Astrocyte (in vitro differentiated cells and primary cell): ENCODE measurements at regions not wholly inside any gene's neighbourhood (a gene's known extent, or its start where the extent isn't known, plus 50 kb on each side); places are given as distances from the start of the nearest gene placed in this dataset.

Experiments
- EZH2 ChIP-seq: IDR thresholded peaks from 2 replicates; pipeline ENCODE4 v1.6.1; 2012; ENCODE audit warnings: mild to moderate bottlenecking, low read length, inconsistent platforms; ENCODE audit not compliant: insufficient read depth
- TF ChIP-seq, protein P1 (sequence below): IDR thresholded peaks from 2 replicates; pipeline ENCODE4 v1.5.1; 2011; ENCODE audit warnings: low read depth, mild to moderate bottlenecking, inconsistent platforms, low read length, moderate library complexity; ENCODE audit not compliant: insufficient read depth

DNA sequence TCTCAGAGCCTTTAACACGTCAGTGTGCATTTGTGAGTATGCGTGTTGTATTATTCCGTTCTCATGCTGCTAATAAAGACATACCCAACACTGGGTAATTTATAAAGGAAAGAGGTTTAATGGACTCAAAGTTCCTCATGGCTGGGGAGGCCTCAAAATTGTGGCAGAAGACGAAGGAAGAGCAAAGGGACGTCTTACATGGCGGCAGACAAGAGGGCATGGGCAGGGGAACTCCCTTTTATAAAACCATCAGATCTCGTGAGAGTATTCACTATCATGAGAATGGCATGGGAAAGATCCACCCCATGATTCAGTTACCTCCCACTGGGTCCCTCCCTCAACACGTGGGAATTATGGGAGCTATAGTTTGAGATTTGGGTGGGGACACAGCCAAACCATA is 285.0 kb downstream of the PBX3 start:
- TF ChIP-seq, protein P1, sequence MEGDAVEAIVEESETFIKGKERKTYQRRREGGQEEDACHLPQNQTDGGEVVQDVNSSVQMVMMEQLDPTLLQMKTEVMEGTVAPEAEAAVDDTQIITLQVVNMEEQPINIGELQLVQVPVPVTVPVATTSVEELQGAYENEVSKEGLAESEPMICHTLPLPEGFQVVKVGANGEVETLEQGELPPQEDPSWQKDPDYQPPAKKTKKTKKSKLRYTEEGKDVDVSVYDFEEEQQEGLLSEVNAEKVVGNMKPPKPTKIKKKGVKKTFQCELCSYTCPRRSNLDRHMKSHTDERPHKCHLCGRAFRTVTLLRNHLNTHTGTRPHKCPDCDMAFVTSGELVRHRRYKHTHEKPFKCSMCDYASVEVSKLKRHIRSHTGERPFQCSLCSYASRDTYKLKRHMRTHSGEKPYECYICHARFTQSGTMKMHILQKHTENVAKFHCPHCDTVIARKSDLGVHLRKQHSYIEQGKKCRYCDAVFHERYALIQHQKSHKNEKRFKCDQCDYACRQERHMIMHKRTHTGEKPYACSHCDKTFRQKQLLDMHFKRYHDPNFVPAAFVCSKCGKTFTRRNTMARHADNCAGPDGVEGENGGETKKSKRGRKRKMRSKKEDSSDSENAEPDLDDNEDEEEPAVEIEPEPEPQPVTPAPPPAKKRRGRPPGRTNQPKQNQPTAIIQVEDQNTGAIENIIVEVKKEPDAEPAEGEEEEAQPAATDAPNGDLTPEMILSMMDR: no peak
- no peak for TF ChIP-seq EZH2
